GM20000 (cell line): ENCODE measurements at regions not wholly inside any gene's neighbourhood (a gene's known extent, or its start where the extent isn't known, plus 50 kb on each side); places are given as distances from the start of the nearest gene placed in this dataset.
"Not testable (repeated sequence)": the region's sequence is repeated elsewhere in the genome, so short reads cannot be mapped to it uniquely, and the experiment has no call there.

Experiments
- DNase-seq: peaks from one replicate; pipeline ENCODE4 v3.0.0; 2012; ENCODE audit warnings: low spot score
- CTCF ChIP-seq: IDR thresholded peaks from 2 replicates; pipeline ENCODE4 v1.5.1; 2012; ENCODE audit warnings: mild to moderate bottlenecking, control low read depth; ENCODE audit errors: extremely low read depth, missing control alignments

- no peak for TF ChIP-seq CTCF
- DNase-seq = no peak
These were observed 445.6 kb upstream of the FRG2C start for GRCh38 chr3:75218577-75218976.

- no peak for TF ChIP-seq CTCF
- DNase-seq = no peak
These were observed 443.2 kb upstream of the FRG2C start for GRCh38 chr3:75220932-75221331.

GRCh38 chr3:75224412-75224811, 439.7 kb upstream of the FRG2C start:
- no peak for DNase-seq
- TF ChIP-seq CTCF = no peak

- no peak for DNase-seq
- TF ChIP-seq CTCF = no peak
These were observed 431.9 kb upstream of the FRG2C start for GRCh38 chr3:75232216-75232615.

- DNase-seq = no peak
- no peak for TF ChIP-seq CTCF
These were observed 428.5 kb upstream of the FRG2C start for GRCh38 chr3:75235631-75236030.

GRCh38 chr3:75237053-75237452, 427.1 kb upstream of the FRG2C start:
- no peak for TF ChIP-seq CTCF
- no peak for DNase-seq

- no peak for DNase-seq
- no peak for TF ChIP-seq CTCF
These were observed 426.7 kb upstream of the FRG2C start for GRCh38 chr3:75237477-75237876.

GRCh38 chr3:75241226-75241962, 422.7 kb upstream of the FRG2C start:
- not testable (repeated sequence) for DNase-seq
